Gastroesophageal sphincter (tissue), 4 donors: ENCODE measurements at regions not wholly inside any gene's neighbourhood (a gene's known extent, or its start where the extent isn't known, plus 50 kb on each side); places are given as distances from the start of the nearest gene placed in this dataset.

Experiments used
- ATAC-seq: fragments of 150-250 bp; one replicate; pipeline ENCODE4 v1.9.1; 2016; ENCODE audit warnings: mild to moderate bottlenecking, moderate library complexity
- H3K27ac ChIP-seq, 4 donors: fragments of 200-600 bp; sonication (generic) in 3 of 4; 1 replicate in 3 of 4; 2 replicates in 1 of 4; pipeline ENCODE4 v1.5.1; 2016 to 2019
- H3K27me3 ChIP-seq: fragments of 200-600 bp; sonication (generic); one replicate; pipeline ENCODE4 v1.5.1; 2019
- H3K36me3 ChIP-seq, 2 donors: fragments of 200-600 bp; sonication (generic); one replicate each; pipeline ENCODE4 v1.5.1; 2019; ENCODE audit warnings: control low read depth in 1 of 2
- H3K4me1 ChIP-seq, 3 donors: fragments of 200-600 bp; sonication (generic); 1 replicate in 2 of 3; 2 replicates in 1 of 3; pipeline ENCODE4 v1.5.1; 2016 to 2019; ENCODE audit warnings: control low read depth in 2 of 3
- H3K4me3 ChIP-seq, 2 donors: fragments of 200-600 bp; sonication (generic); one replicate each; pipeline ENCODE4 v1.5.1; 2019; ENCODE audit warnings: mild to moderate bottlenecking in 1 of 2, moderate library complexity in 1 of 2
- H3K9me3 ChIP-seq, 3 donors: fragments of 200-600 bp; sonication (generic); one replicate each; pipeline ENCODE4 v1.5.1; 2017 to 2019; ENCODE audit warnings: control low read depth in 2 of 3
- EP300 ChIP-seq: sonication (generic); formaldehyde crosslinking; IDR thresholded peaks from one replicate; pipeline ENCODE4 v1.6.1; 2017; ENCODE audit warnings: antibody characterized with exemption, mild to moderate bottlenecking
- POLR2A ChIP-seq, 2 donors: fragments of 450-650 bp; IDR thresholded peaks; one replicate each; pipeline ENCODE4 v1.6.1; 2017; ENCODE audit warnings: antibody characterized with exemption in 2 of 2, mild to moderate bottlenecking in 2 of 2, moderate library complexity in 1 of 2
- POLR2AphosphoS5 ChIP-seq: sonication (generic); formaldehyde crosslinking; IDR thresholded peaks from one replicate; pipeline ENCODE4 v1.6.1; 2017; ENCODE audit warnings: antibody characterized with exemption
- WGBS, 2 donors: methylation state at CpG; one replicate each; pipeline ENCODE4 v1.1.5; 2018; ENCODE audit warnings: low coverage in 1 of 2; 5-methylcytosine and 5-hydroxymethylcytosine counted together
- TF ChIP-seq, protein P1 (sequence below), 4 experiments: fragments of 200-600 bp in 2 of 4; fragments of 450-650 bp in 2 of 4; sonication (generic) in 1 of 4; IDR thresholded peaks; one replicate each; pipeline ENCODE4 v1.5.1; 2017 to 2019; ENCODE audit warnings: antibody characterized with exemption in 4 of 4, mild to moderate bottlenecking in 2 of 4, moderate library complexity in 2 of 4

DNA sequence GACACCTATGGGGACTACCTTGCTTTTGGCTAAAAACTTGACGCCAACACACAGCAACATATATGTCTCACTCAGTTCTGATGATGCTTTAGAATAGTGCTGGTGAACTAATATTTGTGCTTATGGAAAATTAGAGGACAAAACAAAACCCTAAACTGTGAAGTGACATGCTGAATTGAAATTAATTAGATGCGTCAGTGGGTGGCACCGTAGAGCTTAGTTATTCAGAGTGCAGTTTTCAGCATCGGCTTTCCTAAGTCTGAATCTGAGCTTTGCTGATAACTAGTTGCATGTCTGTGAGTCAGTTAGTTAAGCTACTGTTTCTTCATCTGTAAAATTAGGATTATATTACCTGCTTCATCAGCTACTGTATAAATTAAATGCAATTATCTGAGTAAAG lies 245.0 kb upstream of the SORCS1 start:
- TF ChIP-seq EP300 (no peak), POLR2AphosphoS5 (no peak), POLR2A (IDR thresholded peaks at IDR 0.05) (no peak)
- TF ChIP-seq, protein P1, sequence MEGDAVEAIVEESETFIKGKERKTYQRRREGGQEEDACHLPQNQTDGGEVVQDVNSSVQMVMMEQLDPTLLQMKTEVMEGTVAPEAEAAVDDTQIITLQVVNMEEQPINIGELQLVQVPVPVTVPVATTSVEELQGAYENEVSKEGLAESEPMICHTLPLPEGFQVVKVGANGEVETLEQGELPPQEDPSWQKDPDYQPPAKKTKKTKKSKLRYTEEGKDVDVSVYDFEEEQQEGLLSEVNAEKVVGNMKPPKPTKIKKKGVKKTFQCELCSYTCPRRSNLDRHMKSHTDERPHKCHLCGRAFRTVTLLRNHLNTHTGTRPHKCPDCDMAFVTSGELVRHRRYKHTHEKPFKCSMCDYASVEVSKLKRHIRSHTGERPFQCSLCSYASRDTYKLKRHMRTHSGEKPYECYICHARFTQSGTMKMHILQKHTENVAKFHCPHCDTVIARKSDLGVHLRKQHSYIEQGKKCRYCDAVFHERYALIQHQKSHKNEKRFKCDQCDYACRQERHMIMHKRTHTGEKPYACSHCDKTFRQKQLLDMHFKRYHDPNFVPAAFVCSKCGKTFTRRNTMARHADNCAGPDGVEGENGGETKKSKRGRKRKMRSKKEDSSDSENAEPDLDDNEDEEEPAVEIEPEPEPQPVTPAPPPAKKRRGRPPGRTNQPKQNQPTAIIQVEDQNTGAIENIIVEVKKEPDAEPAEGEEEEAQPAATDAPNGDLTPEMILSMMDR (IDR thresholded peaks at IDR 0.05), result peak in 1 of 4 experiments; percentile 21
- no peak for ATAC-seq
- Histone ChIP-seq H3K36me3 (no peaks in the 10 kb centered on the region), H3K4me3 (no peak overlapping the region), H3K4me1 (no peaks in the 10 kb centered on the region), H3K9me3 (no peaks in the 10 kb centered on the region), H3K27me3 (no peaks in the 10 kb centered on the region), H3K27ac (no peak overlapping the region)
- 43 to 47% methylated on average over 1 to 4 of the region's 4 CpGs for WGBS, 2 donors

DNA sequence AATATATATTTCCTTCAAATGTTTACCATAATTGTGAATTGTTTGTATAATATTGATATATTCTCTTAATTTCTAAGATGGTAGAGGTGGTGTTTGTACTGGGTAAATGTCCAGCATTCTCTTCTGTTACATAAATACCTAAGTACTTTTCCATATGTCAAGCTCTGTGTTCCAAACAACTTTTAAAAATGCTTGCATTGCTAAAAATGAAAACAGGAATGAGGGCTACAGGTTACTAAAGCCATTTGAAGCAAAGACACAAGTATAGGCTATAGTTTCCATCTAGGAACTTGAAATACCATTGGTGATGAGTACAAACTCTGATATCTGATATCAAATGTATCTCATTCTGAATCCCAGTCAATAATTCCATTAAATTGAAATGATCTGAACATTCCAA lies 233.6 kb upstream of the SORCS1 start:
- TF ChIP-seq POLR2AphosphoS5, result no peak
- no peak for TF ChIP-seq EP300
- TF ChIP-seq, protein P1 (IDR thresholded peaks at IDR 0.05), result no peak
- TF ChIP-seq POLR2A (IDR thresholded peaks at IDR 0.05), result no peak
- no peaks in the 10 kb centered on the region for H3K27me3 ChIP-seq
- no peaks in the 10 kb centered on the region for H3K9me3 ChIP-seq
- H3K27ac ChIP-seq, result no peak overlapping the region
- no peaks in the 10 kb centered on the region for H3K36me3 ChIP-seq
- no peak for ATAC-seq
- H3K4me1 ChIP-seq, result no peaks in the 10 kb centered on the region
- no peak overlapping the region for H3K4me3 ChIP-seq

DNA sequence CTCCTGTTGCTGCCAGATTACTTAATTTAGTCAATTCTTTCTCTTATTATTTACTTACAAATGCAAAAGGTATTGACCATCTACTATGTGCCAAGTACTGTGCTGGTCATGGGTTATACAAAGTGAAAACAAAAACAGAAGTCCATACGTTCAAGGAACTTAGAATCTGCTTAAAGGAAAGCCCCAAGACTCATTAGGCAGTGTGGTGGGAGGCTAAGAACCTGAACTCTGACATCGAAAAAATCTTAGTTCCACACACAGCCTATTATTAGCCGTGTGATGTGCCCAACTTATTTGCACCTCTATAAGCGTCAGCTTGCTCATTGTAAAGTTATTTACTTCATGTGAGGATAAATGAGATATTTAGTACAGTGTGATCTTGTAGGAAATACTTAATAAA lies 227.4 kb upstream of the SORCS1 start:
- no peaks in the 10 kb centered on the region for H3K9me3 ChIP-seq
- H3K27ac ChIP-seq, result no peak overlapping the region
- 62 to 93% methylated on average over 4 of the region's 4 CpGs for WGBS, 2 donors
- no peaks in the 10 kb centered on the region for H3K36me3 ChIP-seq
- no peak for ATAC-seq
- no peak for TF ChIP-seq POLR2A (IDR thresholded peaks at IDR 0.05)
- no peaks in the 10 kb centered on the region for H3K4me1 ChIP-seq
- H3K4me3 ChIP-seq, result no peak overlapping the region
- no peaks in the 10 kb centered on the region for H3K27me3 ChIP-seq

GRCh38 chr10:107390563-107390962 lies 226.1 kb upstream of the SORCS1 start:
- Histone ChIP-seq H3K4me1 (no peaks in the 10 kb centered on the region), H3K36me3 (no peaks in the 10 kb centered on the region), H3K4me3 (no peak overlapping the region), H3K27me3 (no peaks in the 10 kb centered on the region), H3K27ac (no peak overlapping the region), H3K9me3 (no peaks in the 10 kb centered on the region)
- ATAC-seq, result no peak
- WGBS, 2 donors, result 50 to 100% methylated on average over 1 of the region's 1 CpG
- TF ChIP-seq POLR2A (IDR thresholded peaks at IDR 0.05), result no peak
- TF ChIP-seq POLR2AphosphoS5, result no peak
- no peak for TF ChIP-seq EP300
- TF ChIP-seq, protein P1 (IDR thresholded peaks at IDR 0.05), result no peak

DNA sequence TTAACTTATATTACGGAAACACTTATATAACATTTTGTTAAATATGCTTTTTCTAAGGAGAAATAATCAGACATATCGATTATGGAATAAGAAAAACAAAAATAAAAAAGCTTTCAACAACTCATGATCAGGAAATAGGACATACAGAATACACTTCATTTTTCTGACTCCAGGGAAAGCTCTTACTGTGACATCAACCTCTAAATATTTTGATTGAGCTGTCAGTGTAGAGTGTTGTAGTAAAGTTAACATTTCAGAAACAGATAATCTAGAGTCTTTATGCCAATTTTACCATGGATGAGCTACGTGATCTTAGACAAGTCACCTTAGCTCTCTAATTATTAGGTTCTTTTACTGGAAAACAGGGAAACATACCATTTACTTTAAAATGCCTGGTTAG lies 218.9 kb upstream of the SORCS1 start:
- TF ChIP-seq POLR2AphosphoS5 (no peak), POLR2A (IDR thresholded peaks at IDR 0.05) (no peak), EP300 (no peak)
- TF ChIP-seq, protein P1 (IDR thresholded peaks at IDR 0.05), result no peak
- Histone ChIP-seq H3K27ac (no peak overlapping the region), H3K4me3 (no peak overlapping the region), H3K27me3 (no peaks in the 10 kb centered on the region), H3K4me1 (no peaks in the 10 kb centered on the region), H3K36me3 (no peaks in the 10 kb centered on the region), H3K9me3 (no peaks in the 10 kb centered on the region)
- WGBS, 2 donors, result 59 to 75% methylated on average over 3 of the region's 3 CpGs
- no peak for ATAC-seq

DNA sequence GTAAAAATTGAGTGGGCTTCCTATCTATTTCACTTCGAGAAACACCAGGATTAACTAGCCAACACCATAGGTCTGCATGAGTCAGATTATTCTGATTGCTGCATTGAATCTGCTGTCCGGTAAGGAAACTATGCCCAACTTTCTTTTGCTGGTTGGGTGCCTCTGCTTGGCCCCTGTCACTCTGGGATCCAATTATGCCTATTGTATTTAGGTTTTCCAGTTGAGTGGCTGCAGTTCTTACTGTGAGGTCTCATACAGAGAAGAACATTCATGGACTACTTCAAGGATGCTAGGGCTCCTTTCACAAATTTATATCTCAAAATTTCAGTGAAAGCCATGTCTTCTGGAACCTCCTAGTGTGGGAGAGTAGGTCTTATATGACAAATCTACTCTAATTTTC lies 215.1 kb upstream of the SORCS1 start:
- 100% methylated on average over 1 to 2 of the region's 2 CpGs for WGBS, 2 donors
- no peak for ATAC-seq

More for the DNA sequence above, 215.1 kb upstream of the SORCS1 start:
- no peaks in the 10 kb centered on the region for H3K27me3 ChIP-seq
- no peak overlapping the region for H3K27ac ChIP-seq
- H3K4me1 ChIP-seq, result no peaks in the 10 kb centered on the region
- H3K4me3 ChIP-seq, result no peak overlapping the region
- no peaks in the 10 kb centered on the region for H3K36me3 ChIP-seq
- H3K9me3 ChIP-seq, result no peaks in the 10 kb centered on the region
- TF ChIP-seq, protein P1 (IDR thresholded peaks at IDR 0.05), result no peak
- TF ChIP-seq POLR2A (IDR thresholded peaks at IDR 0.05) (no peak), EP300 (no peak), POLR2AphosphoS5 (no peak)
